Prostate gland (tissue), 2 donors: ENCODE measurements at regions not wholly inside any gene's neighbourhood (a gene's known extent, or its start where the extent isn't known, plus 50 kb on each side); places are given as distances from the start of the nearest gene placed in this dataset.
"Not testable (repeated sequence)": the region's sequence is repeated elsewhere in the genome, so short reads cannot be mapped to it uniquely, and the experiment has no call there.

Experiments used
- DNase-seq: peaks from one replicate; pipeline ENCODE4 v3.0.0-alpha.2; 2019; ENCODE audit warnings: low spot score
- H3K27ac ChIP-seq, 2 donors: fragments of 200-600 bp; sonication (generic); 2 replicates each; pipeline ENCODE4 v1.5.1; 2017 to 2019
- H3K27me3 ChIP-seq: fragments of 200-600 bp; sonication (generic); replicated peaks from 2 replicates; pipeline ENCODE4 v1.5.1; 2019; ENCODE audit not compliant: insufficient read depth
- H3K36me3 ChIP-seq, 2 donors: fragments of 200-600 bp; sonication (generic); 1 replicate in 1 of 2; 2 replicates in 1 of 2; pipeline versions ENCODE4 v1.5.1 to v1.8.1; 2017 to 2019
- H3K4me1 ChIP-seq: fragments of 200-600 bp; sonication (generic); replicated peaks from 2 replicates; pipeline ENCODE4 v1.5.1; 2019
- H3K4me3 ChIP-seq, 2 donors: fragments of 200-600 bp; sonication (generic); 2 replicates each; pipeline ENCODE4 v1.5.1; 2017 to 2019
- H3K9me3 ChIP-seq: fragments of 200-600 bp; sonication (generic); 2 replicates; pipeline ENCODE4 v1.5.1; 2017
- CTCF ChIP-seq, 4 experiments: fragments of 200-600 bp in 2 of 4; fragments of 450-650 bp in 2 of 4; sonication (generic) in 2 of 4; IDR thresholded peaks; 1 replicate in 3 of 4; 2 replicates in 1 of 4; pipeline ENCODE4 v1.5.1; 2016 to 2019; ENCODE audit warnings: antibody characterized with exemption in 4 of 4, mild to moderate bottlenecking in 2 of 4, moderate library complexity in 2 of 4
- POLR2A ChIP-seq: fragments of 450-650 bp; IDR thresholded peaks from one replicate; pipeline ENCODE4 v1.6.1; 2016; ENCODE audit warnings: antibody characterized with exemption, mild to moderate bottlenecking
- POLR2AphosphoS5 ChIP-seq: sonication (generic); formaldehyde crosslinking; IDR thresholded peaks from one replicate; pipeline ENCODE4 v1.6.1; 2017; ENCODE audit warnings: antibody characterized with exemption
- WGBS: methylation state at CpG from one replicate; pipeline ENCODE4 v1.1.5; 2018; 5-methylcytosine and 5-hydroxymethylcytosine counted together
- intact Hi-C: fragments of 100-400 bp; cut with DNase I; formaldehyde crosslinking; loops from one replicate; pipeline ENCODE4 v1.14.2; 2022

- DNase-seq: no peak
- H3K4me1 ChIP-seq: no peaks in the 10 kb centered on the region
- intact Hi-C loops: no loop called here
- no peaks in the 10 kb centered on the region for H3K36me3 ChIP-seq
- H3K27ac ChIP-seq: no peak overlapping the region
- no peaks in the 10 kb centered on the region for H3K9me3 ChIP-seq
- 60% methylated on average over 2 of the region's 2 CpGs for WGBS
- H3K4me3 ChIP-seq: no peak overlapping the region
- TF ChIP-seq POLR2A (no peak), POLR2AphosphoS5 (no peak), CTCF (IDR thresholded peaks at IDR 0.05) (no peak)
- no peaks in the 10 kb centered on the region for H3K27me3 ChIP-seq
These were observed 125.9 kb upstream of the PRSS16 start for GRCh38 chr6:27121640-27122039.

- H3K9me3 ChIP-seq: no peaks in the 10 kb centered on the region
- no peak overlapping the region for H3K4me3 ChIP-seq
- DNase-seq: no peak
- H3K4me1 ChIP-seq: no peaks in the 10 kb centered on the region
- no peaks in the 10 kb centered on the region for H3K27me3 ChIP-seq
- no peaks in the 10 kb centered on the region for H3K36me3 ChIP-seq
- intact Hi-C loops: no loop called here
- TF ChIP-seq POLR2AphosphoS5 (no peak), POLR2A (no peak), CTCF (IDR thresholded peaks at IDR 0.05) (no peak)
- H3K27ac ChIP-seq: no peak overlapping the region
- WGBS: 92% methylated on average over 4 of the region's 4 CpGs
These were observed 123.2 kb upstream of the PRSS16 start for GRCh38 chr6:27124252-27124657.

GRCh38 chr6:27126046-27126814 is 121.3 kb upstream of the PRSS16 start:
- no peak for DNase-seq
- TF ChIP-seq POLR2AphosphoS5 (no peak), POLR2A (no peak), CTCF (IDR thresholded peaks at IDR 0.05) (no peak)
- intact Hi-C loops: loop anchor here (5.0 kb wide), 1 partner anchor 51 kb away; no protein-coding TSS in a partner anchor
- H3K36me3 ChIP-seq: no peaks in the 10 kb centered on the region
- H3K27me3 ChIP-seq: no peaks in the 10 kb centered on the region
- 92% methylated on average over 6 of the region's 6 CpGs for WGBS
- H3K4me1 ChIP-seq: no peaks in the 10 kb centered on the region
- no peak overlapping the region for H3K4me3 ChIP-seq
- H3K9me3 ChIP-seq: no peaks in the 10 kb centered on the region
- no peak overlapping the region for H3K27ac ChIP-seq

- intact Hi-C loops: loop anchor here (5.0 kb wide), 1 partner anchor 50 kb away; no protein-coding TSS in a partner anchor
These were observed 120.5 kb upstream of the PRSS16 start for GRCh38 chr6:27126815-27127537.

GRCh38 chr6:27127874-27128273 is 119.6 kb upstream of the PRSS16 start:
- intact Hi-C loops: loop anchor here (5.0 kb wide), 1 partner anchor 49 kb away; no protein-coding TSS in a partner anchor
- H3K4me3 ChIP-seq, H3K36me3 ChIP-seq, H3K27ac ChIP-seq, H3K9me3 ChIP-seq, H3K4me1 ChIP-seq, H3K27me3 ChIP-seq, DNase-seq: not testable (repeated sequence)
- WGBS: 89% methylated on average over 4 of the region's 4 CpGs

More at GRCh38 chr6:27126815-27127537, 120.5 kb upstream of the PRSS16 start:
- Histone ChIP-seq H3K36me3 (no peaks in the 10 kb centered on the region), H3K27ac (peak overlapping the region; percentile 5 to 45), H3K27me3 (no peaks in the 10 kb centered on the region), H3K4me3 (peak overlapping the region in 1 of 2 donors; percentile 4), H3K4me1 (no peaks in the 10 kb centered on the region), H3K9me3 (no peaks in the 10 kb centered on the region)
- WGBS: 21% methylated on average over 23 of the region's 23 CpGs
- peak; percentile 86 for DNase-seq
- no peak for TF ChIP-seq POLR2A
- peak; percentile 85 for TF ChIP-seq POLR2AphosphoS5
- TF ChIP-seq CTCF (IDR thresholded peaks at IDR 0.05): peak; percentile 72 to 85 (median 76)
